SK-N-SH (cell line): ENCODE measurements at regions not wholly inside any gene's neighbourhood (a gene's known extent, or its start where the extent isn't known, plus 50 kb on each side); places are given as distances from the start of the nearest gene placed in this dataset.

Experiments
- CTCF ChIA-PET: fragments of 300-600, 350-600 bp; formaldehyde crosslinking; extraction: SDS; loops from one replicate; lab custom pipeline; 2021; lab: Yijun Ruan, JAX
- POLR2A ChIA-PET: fragments of 350-600 bp; sonication (Branson Sonifier 250); formaldehyde crosslinking; extraction: SDS; loops from one replicate; lab custom pipeline; 2020; ENCODE audit warnings: antibody characterized with exemption, inconsistent platforms; lab: Yijun Ruan, JAX
- DNase-seq: peaks from one replicate; pipeline ENCODE4 v3.0.0; 2012
- H2AFZ ChIP-seq: fragments of 200-600 bp; sonication (generic); 2 replicates; pipeline ENCODE4 v1.8.1; 2016; ENCODE audit warnings: antibody characterized with exemption, mild to moderate bottlenecking, low read depth
- H3F3A ChIP-seq: fragments of 200-600 bp; sonication (generic); replicated peaks from 2 replicates; pipeline ENCODE3; 2016; ENCODE audit warnings: antibody characterized with exemption, mild to moderate bottlenecking; ENCODE audit not compliant: insufficient read depth
- H3K27ac ChIP-seq, 2 experiments: fragments of 200-500 bp in 1 of 2; fragments of 200-600 bp in 1 of 2; sonication (Bioruptor generic) in 1 of 2; sonication (generic), shearing (Covaris generic) in 1 of 2; 2 replicates each; pipeline versions ENCODE4 v1.5.1 to v1.6.1; 2014 to 2016; ENCODE audit warnings: low read depth in 2 of 2, inconsistent platforms in 1 of 2, low read length in 1 of 2, mild to moderate bottlenecking in 1 of 2, mixed read lengths in 1 of 2
- H3K27me3 ChIP-seq: fragments of 200-600 bp; sonication (generic), shearing (Covaris generic); 2 replicates; pipeline ENCODE4 v1.6.1; 2016; ENCODE audit warnings: mixed run types; ENCODE audit not compliant: insufficient read depth
- H3K36me3 ChIP-seq, 2 experiments: fragments of 200-500 bp in 1 of 2; fragments of 200-600 bp in 1 of 2; sonication (Bioruptor generic) in 1 of 2; sonication (generic) in 1 of 2; replicated peaks in 1 of 2; 2 replicates each; pipeline versions ENCODE3 to v1.5.1; 2014 to 2016; ENCODE audit warnings: low read length in 1 of 2, mild to moderate bottlenecking in 1 of 2; ENCODE audit not compliant: insufficient read depth in 2 of 2, control insufficient read depth in 1 of 2
- H3K4me1 ChIP-seq, 2 experiments: fragments of 200-500 bp in 1 of 2; fragments of 200-600 bp in 1 of 2; sonication (Bioruptor generic) in 1 of 2; sonication (generic), shearing (Covaris generic) in 1 of 2; 2 replicates each; pipeline versions ENCODE4 v1.5.1 to v1.6.1; 2014 to 2016; ENCODE audit warnings: low read depth in 1 of 2, low read length in 1 of 2, mixed run types in 1 of 2; ENCODE audit not compliant: insufficient read depth in 2 of 2, control insufficient read depth in 1 of 2
- H3K4me2 ChIP-seq: fragments of 200-600 bp; sonication (generic), shearing (Covaris generic); 2 replicates; pipeline ENCODE4 v1.6.1; 2017; ENCODE audit warnings: mixed run types
- H3K4me3 ChIP-seq, 2 experiments: fragments of 200-500 bp in 1 of 2; fragments of 200-600 bp in 1 of 2; sonication (Bioruptor generic) in 1 of 2; sonication (generic), shearing (Covaris generic) in 1 of 2; 2 replicates each; pipeline versions ENCODE4 v1.5.1 to v1.8.1; 2014 to 2016; ENCODE audit warnings: low read depth in 2 of 2, inconsistent platforms in 1 of 2, low read length in 1 of 2, mild to moderate bottlenecking in 1 of 2, mixed read lengths in 1 of 2, moderate library complexity in 1 of 2
- H3K79me2 ChIP-seq: fragments of 200-600 bp; sonication (generic); 2 replicates; pipeline ENCODE4 v1.8.1; 2017; ENCODE audit warnings: mild to moderate bottlenecking; ENCODE audit not compliant: insufficient read depth
- H3K9ac ChIP-seq: fragments of 200-600 bp; sonication (generic); 2 replicates; pipeline ENCODE4 v1.6.1; 2017; ENCODE audit warnings: mixed run types
- H3K9me2 ChIP-seq: fragments of 200-600 bp; sonication (generic); 2 replicates; pipeline ENCODE4 v1.6.1; 2017; ENCODE audit warnings: mixed run types
- H3K9me3 ChIP-seq: fragments of 200-600 bp; sonication (generic); 2 replicates; pipeline ENCODE4 v1.6.1; 2017; ENCODE audit warnings: mixed run types, mild to moderate bottlenecking, moderate library complexity
- H4K20me1 ChIP-seq: fragments of 200-600 bp; sonication (generic); 2 replicates; pipeline ENCODE4 v1.6.1; 2017; ENCODE audit warnings: mild to moderate bottlenecking, mixed run types; ENCODE audit not compliant: insufficient read depth
- ELF1 ChIP-seq: IDR thresholded peaks from 2 replicates; pipeline ENCODE4 v1.4.0; 2012
- EP300 ChIP-seq, 2 experiments: IDR thresholded peaks; 2 replicates each; pipeline versions ENCODE4 v1.4.0 to v1.6.1; 2012; ENCODE audit warnings: borderline replicate concordance in 1 of 2, low read depth in 1 of 2, low read length in 1 of 2
- EZH2phosphoT487 ChIP-seq: fragments of 200-600 bp; sonication (generic); IDR thresholded peaks from 2 replicates; pipeline ENCODE4 v1.6.1; 2017; ENCODE audit warnings: low read depth, mixed run types, mild to moderate bottlenecking, antibody characterized with exemption, moderate library complexity, borderline replicate concordance
- FOSL2 ChIP-seq: IDR thresholded peaks from 2 replicates; pipeline ENCODE4 v1.4.0; 2012; ENCODE audit warnings: low read depth, mild to moderate bottlenecking, moderate library complexity, borderline replicate concordance
- FOXJ3 ChIP-seq: sonication (generic); formaldehyde crosslinking; IDR thresholded peaks from 2 replicates; pipeline ENCODE4 v1.5.1; 2020; ENCODE audit warnings: mild to moderate bottlenecking, missing genetic modification reagents
- FOXM1 ChIP-seq: IDR thresholded peaks from 2 replicates; pipeline ENCODE4 v1.4.0; 2012; ENCODE audit warnings: low read depth, mild to moderate bottlenecking
- GABPA ChIP-seq: IDR thresholded peaks from 2 replicates; pipeline ENCODE4 v1.4.0; 2012; ENCODE audit warnings: low read depth, mild to moderate bottlenecking
- GATA2 ChIP-seq: sonication (generic); formaldehyde crosslinking; IDR thresholded peaks from 2 replicates; pipeline ENCODE4 v1.5.0; 2020; ENCODE audit warnings: mild to moderate bottlenecking, missing genetic modification reagents
- JUND ChIP-seq: IDR thresholded peaks from 2 replicates; pipeline ENCODE4 v1.4.0; 2012
- MEF2A ChIP-seq: IDR thresholded peaks from 2 replicates; pipeline ENCODE4 v1.4.0; 2012; ENCODE audit warnings: low read depth, borderline replicate concordance
- MXI1 ChIP-seq: IDR thresholded peaks from 2 replicates; pipeline ENCODE4 v1.6.1; 2012; ENCODE audit warnings: mild to moderate bottlenecking, low read depth, low read length, improper control_type of control experiment
- RAD21 ChIP-seq: IDR thresholded peaks from 2 replicates; pipeline ENCODE4 v1.6.1; 2012; ENCODE audit warnings: mild to moderate bottlenecking, low read length
- RCOR1 ChIP-seq: fragments of 150-350 bp; IDR thresholded peaks from 2 replicates; pipeline ENCODE4 v1.6.1; 2017; ENCODE audit warnings: antibody characterized with exemption, low read length
- REST ChIP-seq: IDR thresholded peaks from 2 replicates; pipeline ENCODE4 v1.6.1; 2012; ENCODE audit warnings: mild to moderate bottlenecking, low read depth, low read length, moderate library complexity
- RXRA ChIP-seq: IDR thresholded peaks from 2 replicates; pipeline ENCODE4 v1.4.0; 2012; ENCODE audit warnings: low read depth, mild to moderate bottlenecking, borderline replicate concordance
- SIN3A ChIP-seq: IDR thresholded peaks from 2 replicates; pipeline ENCODE4 v1.6.1; 2012; ENCODE audit warnings: low read depth, mild to moderate bottlenecking, low read length, moderate library complexity, borderline replicate concordance
- TAF1 ChIP-seq: IDR thresholded peaks from 2 replicates; pipeline ENCODE4 v1.6.1; 2012; ENCODE audit warnings: low read depth, mild to moderate bottlenecking, low read length, moderate library complexity, borderline replicate concordance
- TCF12 ChIP-seq: IDR thresholded peaks from 2 replicates; pipeline ENCODE4 v1.4.0; 2012
- USF1 ChIP-seq: IDR thresholded peaks from 2 replicates; pipeline ENCODE4 v1.4.0; 2012; ENCODE audit warnings: low read depth, borderline replicate concordance
- YY1 ChIP-seq: IDR thresholded peaks from 2 replicates; pipeline ENCODE4 v1.4.0; 2012; ENCODE audit warnings: low read depth, mild to moderate bottlenecking
- WGBS: methylation state at CpG from one replicate; pipeline ENCODE4 v1.1.6; 2017; ENCODE audit warnings: low lambda C conversion rate; 5-methylcytosine and 5-hydroxymethylcytosine counted together
- TF ChIP-seq, protein P1 (sequence below): IDR thresholded peaks from 2 replicates; pipeline ENCODE4 v1.4.0; 2012; ENCODE audit warnings: low read depth
- TF ChIP-seq, protein P2 (sequence below): IDR thresholded peaks from 2 replicates; pipeline ENCODE4; 2012

- H3K9me3 ChIP-seq, result no peaks in the 10 kb centered on the region
- H3K9me2 ChIP-seq, result no peaks in the 10 kb centered on the region
- H4K20me1 ChIP-seq, result no peaks in the 10 kb centered on the region
- H3F3A ChIP-seq, result no peaks in the 10 kb centered on the region
- peaks cover 0 to 18% of the 10 kb centered on the region in 2 experiments; a peak in 2 of 4 replicates for H3K4me1 ChIP-seq
- TF ChIP-seq RXRA, result no peak
- TF ChIP-seq, all 33 proteins: peak for 0
- Histone ChIP-seq H3K4me2 (0 out of 2 replicates have a peak overlapping the region, but pooled peaks have one; percentile 2), H3K9ac (no peak overlapping the region), H3K79me2 (no peaks in the 10 kb centered on the region), H2AFZ (no peak overlapping the region), H3K36me3 (no peaks in the 10 kb centered on the region), H3K4me3 (no peak overlapping the region), H3K27me3 (no peaks in the 10 kb centered on the region), H3K27ac (no peak overlapping the region)
- WGBS, result 92% methylated on average over 5 of the region's 5 CpGs
- ChIA-PET POLR2A (no interaction called here), CTCF (interaction anchor here (0.8 to 1.5 kb wide), 2 partner anchors 9 to 15 kb away, joined by 3 read pairs; no protein-coding TSS in a partner anchor)
- DNase-seq, result no peak
Observed at GRCh38 chr3:177467247-177467985, 270.1 kb upstream of the TBL1XR1 start.

DNA sequence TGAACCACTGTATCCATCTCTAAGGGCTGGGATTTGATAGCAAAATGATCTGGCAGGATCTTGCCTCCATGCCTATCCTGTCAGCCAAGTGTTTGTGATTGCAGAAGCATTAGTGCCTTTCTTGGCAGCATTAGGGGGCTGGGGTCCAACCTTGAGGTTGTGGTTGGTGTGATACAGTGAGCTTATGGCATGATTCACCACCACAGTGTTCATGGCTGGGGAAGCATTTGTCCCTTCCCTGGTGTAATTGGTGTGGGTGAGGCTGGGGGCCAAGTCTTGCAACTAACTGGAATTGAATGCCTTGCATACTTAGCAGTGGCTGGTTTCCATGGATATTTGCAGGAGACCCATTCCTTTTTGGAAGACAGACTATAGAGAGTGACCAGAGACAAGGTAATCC, 271.0 kb upstream of the TBL1XR1 start:
- Histone ChIP-seq H3K4me2 (peak overlapping the region; percentile 2; the same call in 1 of the 2 replicates), H3K9me2 (no peaks in the 10 kb centered on the region), H4K20me1 (no peaks in the 10 kb centered on the region), H3F3A (no peaks in the 10 kb centered on the region), H3K9me3 (no peaks in the 10 kb centered on the region), H3K27me3 (no peaks in the 10 kb centered on the region), H3K36me3 (no peaks in the 10 kb centered on the region), H3K79me2 (no peaks in the 10 kb centered on the region), H3K9ac (no peak overlapping the region), H3K27ac (no peak overlapping the region; a peak in 1 of 4 replicates), H2AFZ (no peak overlapping the region), H3K4me1 (peaks cover 0 to 15% of the 10 kb centered on the region in 2 experiments; a peak in 2 of 4 replicates), H3K4me3 (no peak overlapping the region)
- DNase-seq, result no peak
- CTCF ChIA-PET, result interaction anchor here (1.5 kb wide), 1 partner anchor 14 kb away, joined by 3 read pairs; no protein-coding TSS in a partner anchor
- POLR2A ChIA-PET, result no interaction called here
- no peak for TF ChIP-seq USF1
- TF ChIP-seq EZH2phosphoT487, result no peak
- peak; percentile 87 for TF ChIP-seq FOSL2
- TF ChIP-seq YY1, result no peak
- no peak for TF ChIP-seq TAF1
- no peak for TF ChIP-seq RCOR1
- peak; percentile 26; the same call in 1 of the 2 replicates for TF ChIP-seq MEF2A
- TF ChIP-seq TCF12, result peak; percentile 84
- peak in 1 of 2 experiments; percentile 88; a peak in 2 of 4 replicates for TF ChIP-seq EP300 (IDR thresholded peaks at IDR 0.05; ENCODE audit: borderline replicate concordance in 1 of 2, low read depth in 1 of 2, low read length in 1 of 2)
- TF ChIP-seq GATA2 (CRISPR knock-in tag), result no peak
- TF ChIP-seq GABPA, result no peak
- TF ChIP-seq, protein P1, sequence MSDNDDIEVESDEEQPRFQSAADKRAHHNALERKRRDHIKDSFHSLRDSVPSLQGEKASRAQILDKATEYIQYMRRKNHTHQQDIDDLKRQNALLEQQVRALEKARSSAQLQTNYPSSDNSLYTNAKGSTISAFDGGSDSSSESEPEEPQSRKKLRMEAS, result peak; percentile 53
- TF ChIP-seq RAD21, result no peak
- TF ChIP-seq REST, result no peak
- TF ChIP-seq SIN3A, result no peak
- TF ChIP-seq FOXJ3 (CRISPR knock-in tag), result no peak
- TF ChIP-seq, protein P2, sequence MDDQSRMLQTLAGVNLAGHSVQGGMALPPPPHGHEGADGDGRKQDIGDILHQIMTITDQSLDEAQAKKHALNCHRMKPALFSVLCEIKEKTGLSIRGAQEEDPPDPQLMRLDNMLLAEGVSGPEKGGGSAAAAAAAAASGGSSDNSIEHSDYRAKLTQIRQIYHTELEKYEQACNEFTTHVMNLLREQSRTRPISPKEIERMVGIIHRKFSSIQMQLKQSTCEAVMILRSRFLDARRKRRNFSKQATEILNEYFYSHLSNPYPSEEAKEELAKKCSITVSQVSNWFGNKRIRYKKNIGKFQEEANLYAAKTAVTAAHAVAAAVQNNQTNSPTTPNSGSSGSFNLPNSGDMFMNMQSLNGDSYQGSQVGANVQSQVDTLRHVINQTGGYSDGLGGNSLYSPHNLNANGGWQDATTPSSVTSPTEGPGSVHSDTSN, result peak; percentile 74
- TF ChIP-seq MXI1, result no peak
- peak; percentile 48; the same call in 1 of the 2 replicates for TF ChIP-seq FOXM1
- TF ChIP-seq ELF1, result no peak
- TF ChIP-seq RXRA, result peak; percentile 24; the same call in 1 of the 2 replicates
- peak; percentile 85 for TF ChIP-seq JUND
